Pancreas (tissue), 10 donors: ENCODE measurements at regions not wholly inside any gene's neighbourhood (a gene's known extent, or its start where the extent isn't known, plus 50 kb on each side); places are given as distances from the start of the nearest gene placed in this dataset.

Experiments used
- ATAC-seq, 4 donors: fragments of 200-7000 bp; cut with Tn5 transposase; one replicate each; pipeline versions ENCODE4 v1.8.0 to v1.9.1; 2020; ENCODE audit warnings: mild to moderate bottlenecking in 4 of 4, moderate library complexity in 4 of 4
- DNase-seq, 6 donors: peaks; one replicate each; pipeline ENCODE4 v3.0.0-alpha.2; 2020
- FAIRE-seq: peaks from 2 replicates; lab custom pipeline; 2012; peaks lifted over from hg19 to GRCh38; lab: Jason Lieb, UNC
- H3K27ac ChIP-seq, 4 donors: fragments of 200-600 bp; sonication (generic); 1 replicate in 3 of 4; 2 replicates in 1 of 4; pipeline versions ENCODE4 v1.5.0 to v1.8.0; 2020
- H3K27me3 ChIP-seq, 4 donors: fragments of 200-600 bp; one replicate each; pipeline ENCODE4 v1.8.0; 2021
- H3K36me3 ChIP-seq, 3 donors: fragments of 200-600 bp; sonication (generic) in 1 of 3; one replicate each; pipeline versions ENCODE4 v1.5.0 to v1.8.0; 2020 to 2021
- H3K4me1 ChIP-seq, 3 donors: fragments of 200-600 bp; one replicate each; pipeline ENCODE4 v1.8.0; 2021
- H3K4me3 ChIP-seq, 4 donors: fragments of 200-600 bp; sonication (generic) in 2 of 4; one replicate each; pipeline versions ENCODE4 v1.5.0 to v1.8.0; 2020 to 2021
- H3K9me3 ChIP-seq, 4 donors: fragments of 200-600 bp; one replicate each; pipeline ENCODE4 v1.8.0; 2021
- WGBS, 2 donors: extraction: QIAGEN DNeasy Blood & Tissue Kit; methylation state at CpG; one replicate each; pipeline ENCODE4 v1.1.7; 2013; 5-methylcytosine and 5-hydroxymethylcytosine counted together
- intact Hi-C, 3 donors: fragments of 100-400 bp; cut with DNase I; formaldehyde crosslinking; loops; one replicate each; pipeline versions ENCODE4 v1.11.1 to v1.14.2; 2022
- TF ChIP-seq, protein P1 (sequence below), 4 donors: fragments of 200-600 bp; sonication (generic) in 3 of 4; IDR thresholded peaks; one replicate each; pipeline versions ENCODE4 v1.5.0 to v1.8.0; 2021; ENCODE audit warnings: antibody characterized with exemption in 4 of 4
- donor health status: healthy with polysubstance abuse.
- donor health status: DM: no; HTN: no; CAD: no; lungs with moderate emphysema.
- donor health status: DM: no; HTN: no; CAD: no.
- donor health status: control.
- donor health status: control.
- donor health status: Bipolar disorder and iron deficiency.
- donor health status: DM: yes; HTN: yes; CAD: no.
- donor health status: DM: no; HTN: no; CAD: no.
- donor health status: DM: no; HTN: no; CAD: no.
- donor health status: DM: yes; HTN: yes; CAD: no.

- ATAC-seq (no peak), DNase-seq (no peak), FAIRE-seq (no peak)
- Histone ChIP-seq H3K27ac (no peak overlapping the region), H3K9me3 (no peaks in the 10 kb centered on the region), H3K36me3 (no peaks in the 10 kb centered on the region), H3K4me1 (peaks cover 0 to 2% (median 0%) of the 10 kb centered on the region in 3 donors), H3K4me3 (no peak overlapping the region), H3K27me3 (no peaks in the 10 kb centered on the region)
- TF ChIP-seq, protein P1, sequence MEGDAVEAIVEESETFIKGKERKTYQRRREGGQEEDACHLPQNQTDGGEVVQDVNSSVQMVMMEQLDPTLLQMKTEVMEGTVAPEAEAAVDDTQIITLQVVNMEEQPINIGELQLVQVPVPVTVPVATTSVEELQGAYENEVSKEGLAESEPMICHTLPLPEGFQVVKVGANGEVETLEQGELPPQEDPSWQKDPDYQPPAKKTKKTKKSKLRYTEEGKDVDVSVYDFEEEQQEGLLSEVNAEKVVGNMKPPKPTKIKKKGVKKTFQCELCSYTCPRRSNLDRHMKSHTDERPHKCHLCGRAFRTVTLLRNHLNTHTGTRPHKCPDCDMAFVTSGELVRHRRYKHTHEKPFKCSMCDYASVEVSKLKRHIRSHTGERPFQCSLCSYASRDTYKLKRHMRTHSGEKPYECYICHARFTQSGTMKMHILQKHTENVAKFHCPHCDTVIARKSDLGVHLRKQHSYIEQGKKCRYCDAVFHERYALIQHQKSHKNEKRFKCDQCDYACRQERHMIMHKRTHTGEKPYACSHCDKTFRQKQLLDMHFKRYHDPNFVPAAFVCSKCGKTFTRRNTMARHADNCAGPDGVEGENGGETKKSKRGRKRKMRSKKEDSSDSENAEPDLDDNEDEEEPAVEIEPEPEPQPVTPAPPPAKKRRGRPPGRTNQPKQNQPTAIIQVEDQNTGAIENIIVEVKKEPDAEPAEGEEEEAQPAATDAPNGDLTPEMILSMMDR (IDR thresholded peaks at IDR 0.05), result no peak
- 38 to 43% methylated on average over 2 of the region's 2 CpGs for WGBS, 2 donors
- intact Hi-C loops, result no loop called here
Observed at GRCh38 chr5:129387944-129388343, 72.2 kb upstream of the ADAMTS19 start.

DNA sequence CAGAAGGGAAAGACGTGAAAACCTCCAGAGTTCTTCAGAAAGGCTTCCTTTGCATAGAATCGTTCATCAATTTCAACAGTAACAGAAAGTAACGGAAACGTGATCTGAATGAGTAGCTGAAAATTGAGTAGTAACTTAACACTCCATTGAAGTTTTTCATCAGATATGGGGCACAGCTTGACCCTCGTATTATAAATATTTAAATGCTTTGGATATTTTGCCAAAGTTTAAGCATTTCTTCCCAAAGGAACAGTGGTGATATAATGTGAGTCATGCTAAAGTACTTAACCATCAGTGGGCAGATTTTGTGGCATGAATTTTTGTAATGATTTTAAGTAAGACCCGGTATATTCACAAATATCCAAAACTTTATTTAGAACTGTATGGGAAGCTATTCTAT lies 67.4 kb upstream of the ADAMTS19 start:
- intact Hi-C loops, result no loop called here

GRCh38 chr5:129395247-129395646 lies 64.9 kb upstream of the ADAMTS19 start:
- intact Hi-C loops, result no loop called here
- Histone ChIP-seq H3K4me1 (no peaks in the 10 kb centered on the region), H3K27me3 (no peaks in the 10 kb centered on the region), H3K9me3 (no peaks in the 10 kb centered on the region), H3K27ac (no peak overlapping the region), H3K36me3 (no peaks in the 10 kb centered on the region), H3K4me3 (no peak overlapping the region)
- DNase-seq (no peak), ATAC-seq (no peak), FAIRE-seq (no peak)
- TF ChIP-seq, protein P1 (IDR thresholded peaks at IDR 0.05), result no peak
- 93 to 95% methylated on average over 5 of the region's 5 CpGs for WGBS, 2 donors

More for the DNA sequence above, 67.4 kb upstream of the ADAMTS19 start:
- H3K4me1 ChIP-seq, result no peaks in the 10 kb centered on the region
- H3K9me3 ChIP-seq, result no peaks in the 10 kb centered on the region
- WGBS, 2 donors, result 70 to 76% methylated on average over 6 of the region's 6 CpGs
- FAIRE-seq (no peak), DNase-seq (no peak), ATAC-seq (no peak)
- H3K4me3 ChIP-seq, result no peak overlapping the region
- no peaks in the 10 kb centered on the region for H3K27me3 ChIP-seq
- TF ChIP-seq, protein P1 (IDR thresholded peaks at IDR 0.05), result no peak
- no peak overlapping the region for H3K27ac ChIP-seq
- H3K36me3 ChIP-seq, result no peaks in the 10 kb centered on the region

DNA sequence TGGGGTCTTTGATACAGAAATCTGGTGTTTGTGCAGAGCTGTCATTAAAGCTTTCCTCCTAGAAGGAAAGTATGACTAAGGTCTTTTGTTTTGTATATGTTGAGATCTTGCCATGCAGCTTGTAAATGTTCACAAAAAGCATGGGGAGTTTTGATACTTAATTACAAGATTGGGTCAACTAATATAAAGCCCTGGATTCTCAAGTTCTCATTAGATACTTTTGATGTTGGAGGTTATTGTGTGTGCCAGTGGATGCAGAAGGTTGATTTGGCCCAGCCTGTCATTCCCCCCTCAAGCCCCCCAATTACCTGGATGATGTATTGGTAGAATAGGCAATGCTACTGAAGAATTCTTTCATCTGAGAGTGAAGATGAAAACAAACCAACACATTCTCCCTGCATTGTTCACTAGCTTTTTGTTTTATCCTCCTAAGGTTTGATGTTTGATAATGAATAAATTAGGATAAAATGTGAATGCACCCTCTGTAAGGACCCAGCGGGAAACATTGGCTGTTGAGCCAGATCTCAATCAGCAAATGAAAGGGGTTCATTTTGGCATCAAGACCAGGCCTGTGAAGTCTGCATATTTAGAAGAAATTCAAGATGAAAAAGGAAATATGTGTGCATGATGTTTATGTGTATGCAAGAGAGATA lies 61.9 kb upstream of the ADAMTS19 start:
- no peaks in the 10 kb centered on the region for H3K9me3 ChIP-seq
- no peaks in the 10 kb centered on the region for H3K27me3 ChIP-seq
- H3K4me1 ChIP-seq, result no peaks in the 10 kb centered on the region
- H3K36me3 ChIP-seq, result no peaks in the 10 kb centered on the region
- intact Hi-C loops, result no loop called here
- WGBS, 2 donors, result 85 to 97% methylated on average over 1 of the region's 1 CpG
- ATAC-seq (no peak), FAIRE-seq (no peak), DNase-seq (no peak)
- H3K4me3 ChIP-seq, result no peak overlapping the region
- TF ChIP-seq, protein P1 (IDR thresholded peaks at IDR 0.05), result no peak
- H3K27ac ChIP-seq, result no peak overlapping the region

- Histone ChIP-seq H3K4me3 (no peak overlapping the region), H3K9me3 (no peaks in the 10 kb centered on the region), H3K27ac (no peak overlapping the region), H3K4me1 (no peaks in the 10 kb centered on the region), H3K36me3 (no peaks in the 10 kb centered on the region), H3K27me3 (no peaks in the 10 kb centered on the region)
- DNase-seq, result no peak
- ATAC-seq, result no peak
- intact Hi-C loops, result no loop called here
- WGBS, 2 donors, result 81 to 92% methylated on average over 2 of the region's 2 CpGs
- no peak for FAIRE-seq
- TF ChIP-seq, protein P1 (IDR thresholded peaks at IDR 0.05), result no peak
Observed at GRCh38 chr5:129399069-129399468, 61.0 kb upstream of the ADAMTS19 start.
